HG03064 (cell line): ENCODE measurements at regions not wholly inside any gene's neighbourhood (a gene's known extent, or its start where the extent isn't known, plus 50 kb on each side); places are given as distances from the start of the nearest gene placed in this dataset.
"Not testable (repeated sequence)": the region's sequence is repeated elsewhere in the genome, so short reads cannot be mapped to it uniquely, and the experiment has no call there.

Experiments used
- ATAC-seq: cut with Tn5 transposase; IDR thresholded peaks from one replicate; pipeline ENCODE4 v1.9.1; 2021; ENCODE audit warnings: low read depth; ENCODE audit not compliant: unreplicated experiment

DNA sequence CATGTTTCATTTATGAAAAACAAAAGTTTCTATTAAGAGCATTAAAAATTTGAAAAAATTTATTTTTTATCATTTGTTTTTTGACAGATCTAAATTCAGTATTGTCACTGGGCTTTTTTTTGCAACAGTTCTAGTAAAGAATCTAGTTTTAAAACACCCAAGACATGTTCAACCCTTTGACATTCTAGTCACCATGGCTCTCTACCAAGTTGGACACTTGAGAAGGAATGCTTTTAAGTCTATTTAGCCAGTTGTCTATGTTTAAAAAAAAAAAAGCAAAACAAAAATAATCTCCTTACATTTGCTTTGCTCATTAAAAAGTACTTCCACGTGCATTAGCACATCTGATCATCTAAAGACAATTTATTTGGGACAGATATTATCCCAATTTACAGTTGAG, 417.5 kb downstream of the RSL24D1 start:
- no peak for ATAC-seq

DNA sequence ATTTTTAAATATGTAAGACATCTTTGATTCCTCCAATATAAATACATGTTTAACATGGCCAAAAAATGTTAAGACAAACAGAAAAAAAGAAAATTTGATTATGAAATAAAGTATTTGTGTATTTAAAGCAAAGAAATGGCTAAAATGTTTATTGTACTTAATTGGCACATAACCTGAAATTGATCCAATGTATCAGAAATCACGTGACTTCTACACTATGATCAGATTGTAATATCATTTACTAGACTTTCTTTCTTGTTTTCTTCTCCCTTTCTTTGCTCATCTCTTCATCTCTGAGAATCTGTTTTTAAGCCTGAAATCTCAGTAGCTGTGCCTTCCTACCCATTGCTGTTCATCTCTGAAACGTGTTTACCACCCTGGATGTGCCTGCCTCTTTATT, 420.3 kb downstream of the RSL24D1 start:
- no peak for ATAC-seq

DNA sequence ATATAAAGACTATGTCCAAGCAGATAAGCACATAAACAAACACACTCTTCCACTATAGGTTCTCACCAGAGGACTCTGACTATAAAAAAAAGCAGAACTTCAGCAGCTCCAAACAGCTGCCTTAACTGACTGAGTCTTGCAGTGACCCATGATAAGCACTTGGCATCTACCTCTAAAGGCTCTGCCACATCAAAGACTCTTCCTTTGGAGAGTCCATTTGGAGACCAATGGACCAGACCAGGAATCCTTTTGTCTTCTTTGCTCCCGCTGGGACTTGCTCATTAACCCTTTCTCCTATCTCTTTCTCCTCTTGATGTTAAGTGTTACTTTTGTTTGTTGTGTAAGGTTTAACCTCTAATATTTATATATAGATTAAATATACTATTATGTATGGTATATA, 424.1 kb downstream of the RSL24D1 start:
- no peak for ATAC-seq

DNA sequence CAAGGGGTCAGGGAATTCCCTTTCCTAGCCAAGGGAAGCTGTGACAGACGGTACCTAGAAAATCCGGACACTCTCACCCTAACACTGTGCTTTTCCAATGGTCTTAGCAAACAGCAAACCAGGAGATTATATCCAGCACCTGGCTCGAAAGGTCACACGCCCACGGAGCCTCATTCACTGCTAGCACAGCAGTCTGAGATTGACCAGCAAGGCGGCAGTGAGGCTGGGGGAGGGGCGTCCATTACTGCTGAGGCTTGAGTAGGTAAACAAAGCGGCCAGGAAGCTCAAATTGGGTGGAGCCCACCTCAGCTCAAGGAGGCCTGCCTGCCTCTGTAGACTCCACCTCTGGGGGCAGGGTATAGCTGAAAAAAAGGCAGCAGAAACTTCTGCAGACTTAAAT, 447.3 kb downstream of the RSL24D1 start:
- not testable (repeated sequence) for ATAC-seq

DNA sequence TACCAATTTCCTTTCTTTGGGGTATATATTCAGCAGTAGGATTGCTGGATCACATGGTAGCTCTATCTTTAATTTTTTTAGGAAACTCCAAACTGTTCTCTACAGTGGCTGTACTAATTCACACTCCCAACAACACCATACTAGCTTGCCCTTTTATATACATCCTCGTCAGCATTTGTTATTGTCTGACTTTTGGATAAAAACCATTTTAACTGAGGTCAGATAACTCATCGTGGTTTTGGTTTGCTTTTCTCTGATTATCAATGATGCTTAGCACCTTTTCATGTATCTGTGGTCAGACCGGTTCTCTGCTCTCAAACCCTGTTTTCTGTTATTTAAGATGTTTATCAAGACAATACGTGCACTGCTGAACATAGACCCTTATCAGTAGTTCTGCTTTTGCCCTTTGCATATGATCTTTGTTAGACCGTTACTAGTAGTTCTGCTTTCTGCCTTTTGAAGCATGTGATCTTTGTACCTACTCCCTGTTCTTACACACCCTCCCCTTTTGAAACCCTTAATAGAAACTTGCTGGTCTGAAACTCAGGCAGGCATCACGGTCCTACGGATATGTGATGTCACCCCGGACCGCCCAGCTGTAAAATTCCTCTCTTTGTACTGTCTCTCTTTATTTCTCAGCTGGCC, 474.3 kb downstream of the RSL24D1 start:
- ATAC-seq, result no peak

DNA sequence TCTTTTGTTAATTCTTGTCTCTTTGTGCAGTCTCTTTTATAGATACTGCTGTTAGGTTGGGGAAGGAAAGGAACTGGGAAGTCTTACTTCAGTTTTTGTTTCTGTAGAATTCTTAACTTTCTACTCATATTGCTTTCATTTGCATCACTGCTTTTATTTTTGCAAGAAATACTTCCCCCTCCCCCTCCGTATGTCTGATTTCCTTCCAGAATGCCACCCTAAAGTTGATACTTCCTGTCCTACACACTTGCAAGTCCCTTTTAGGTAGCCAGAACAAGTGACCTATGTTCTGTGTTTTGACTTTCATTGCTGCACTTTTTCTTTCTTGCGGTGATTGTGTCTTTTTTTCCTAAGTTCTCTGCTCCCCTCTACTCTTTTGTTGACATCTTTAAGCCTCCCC, 477.4 kb downstream of the RSL24D1 start:
- no peak for ATAC-seq

DNA sequence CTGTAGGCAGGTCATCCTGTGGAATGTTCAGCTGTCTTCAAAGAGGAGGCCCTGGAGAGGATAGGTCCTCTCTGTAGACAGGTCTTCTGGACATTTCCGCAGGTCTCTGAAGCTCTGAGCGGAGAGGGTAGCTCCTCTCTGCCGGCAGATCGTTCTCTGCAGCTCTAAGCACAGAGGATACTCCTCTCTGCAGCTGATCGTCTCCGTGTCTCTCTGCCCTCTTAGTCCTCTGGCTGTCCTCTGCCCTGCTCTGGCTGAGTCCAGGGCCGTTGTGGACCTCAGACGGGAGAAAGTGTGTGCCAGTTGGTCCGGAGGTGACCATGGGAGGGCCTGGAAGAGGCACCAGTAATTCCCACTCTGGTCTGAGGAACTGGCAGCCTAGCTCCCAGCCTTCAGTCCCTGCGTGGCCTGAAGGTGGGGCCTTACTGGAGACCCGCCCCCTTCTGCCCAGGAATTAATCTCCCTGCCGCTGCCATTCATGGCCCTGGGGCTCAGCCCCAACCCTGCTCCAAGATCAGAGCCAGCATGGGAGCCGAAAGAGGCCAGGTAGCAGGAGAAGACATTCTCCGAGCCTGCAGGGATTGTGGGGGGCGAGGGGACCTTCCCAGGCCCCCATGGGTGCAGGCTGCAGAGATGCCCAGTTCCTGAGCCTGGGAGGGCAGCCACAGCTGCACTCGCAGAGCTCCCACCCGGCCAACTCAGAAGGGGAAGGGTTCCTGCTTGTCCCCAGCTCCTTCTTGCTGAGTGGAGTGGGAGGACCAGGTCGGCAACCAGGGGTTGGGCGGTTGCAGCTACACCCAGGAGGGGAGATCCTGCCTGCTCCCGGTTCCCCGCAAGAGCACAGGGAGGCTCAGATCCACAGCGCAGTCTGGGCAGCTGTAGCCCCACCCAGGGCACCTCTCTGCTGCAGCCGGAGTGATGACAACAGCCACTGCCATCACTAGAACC, 488.7 kb downstream of the RSL24D1 start:
- no peak for ATAC-seq

DNA sequence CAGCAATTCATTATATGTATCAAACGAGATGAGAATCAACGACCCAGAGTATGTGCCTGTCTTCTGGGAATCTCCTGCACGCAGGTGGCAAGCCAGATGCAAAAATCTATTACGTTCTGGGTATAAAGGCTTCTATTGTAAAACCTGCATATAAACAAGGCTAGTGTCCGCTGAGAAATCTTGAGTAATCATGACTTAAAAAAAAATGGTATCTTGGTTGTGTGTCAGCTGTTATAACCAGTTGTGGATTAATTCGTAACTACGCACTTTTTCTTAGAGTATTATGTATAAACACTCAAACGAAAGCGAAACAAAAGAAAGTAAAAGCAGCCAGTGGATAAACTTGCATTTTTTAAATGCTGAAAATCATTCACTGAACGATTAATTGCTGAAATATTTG, 509.1 kb downstream of the RSL24D1 start:
- no peak for ATAC-seq
